ENCODE measurements at regions not wholly inside any gene's neighbourhood (a gene's known extent, or its start where the extent isn't known, plus 50 kb on each side); places are given as distances from the start of the nearest gene placed in this dataset.
"Not testable (repeated sequence)": the region's sequence is repeated elsewhere in the genome, so short reads cannot be mapped to it uniquely, and the experiment has no call there.

DNA sequence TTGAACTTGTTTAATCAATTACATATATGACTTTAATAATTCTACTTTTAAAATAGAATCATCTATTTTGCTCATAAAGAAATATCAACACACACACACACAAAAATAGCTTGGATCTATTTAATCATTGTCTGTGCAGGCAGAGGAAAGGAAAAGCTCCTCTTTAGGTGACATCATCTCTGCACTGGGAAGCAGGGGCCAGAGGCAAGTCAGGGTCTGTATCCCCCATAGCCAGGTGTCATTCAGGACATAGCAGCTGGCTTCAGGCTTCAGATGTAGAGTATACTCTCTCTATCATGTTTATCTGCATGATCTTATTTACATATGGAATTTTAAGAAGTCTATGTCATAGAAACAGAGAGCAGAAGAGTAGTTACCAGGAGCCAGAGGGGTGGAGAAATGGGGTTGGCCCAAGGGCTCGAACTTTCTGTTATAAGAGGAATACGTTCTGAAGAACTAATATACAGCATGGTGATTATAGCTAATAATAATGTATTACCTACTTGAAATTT is 110.4 kb upstream of the LDB2 start:
- TF ChIP-seq EP300 (IDR thresholded peaks at IDR 0.05) (no peak), POLR2AphosphoS5 (IDR thresholded peaks at IDR 0.05) (no peak), POLR2A (IDR thresholded peaks at IDR 0.05) (no peak)
- TF ChIP-seq, protein P1, sequence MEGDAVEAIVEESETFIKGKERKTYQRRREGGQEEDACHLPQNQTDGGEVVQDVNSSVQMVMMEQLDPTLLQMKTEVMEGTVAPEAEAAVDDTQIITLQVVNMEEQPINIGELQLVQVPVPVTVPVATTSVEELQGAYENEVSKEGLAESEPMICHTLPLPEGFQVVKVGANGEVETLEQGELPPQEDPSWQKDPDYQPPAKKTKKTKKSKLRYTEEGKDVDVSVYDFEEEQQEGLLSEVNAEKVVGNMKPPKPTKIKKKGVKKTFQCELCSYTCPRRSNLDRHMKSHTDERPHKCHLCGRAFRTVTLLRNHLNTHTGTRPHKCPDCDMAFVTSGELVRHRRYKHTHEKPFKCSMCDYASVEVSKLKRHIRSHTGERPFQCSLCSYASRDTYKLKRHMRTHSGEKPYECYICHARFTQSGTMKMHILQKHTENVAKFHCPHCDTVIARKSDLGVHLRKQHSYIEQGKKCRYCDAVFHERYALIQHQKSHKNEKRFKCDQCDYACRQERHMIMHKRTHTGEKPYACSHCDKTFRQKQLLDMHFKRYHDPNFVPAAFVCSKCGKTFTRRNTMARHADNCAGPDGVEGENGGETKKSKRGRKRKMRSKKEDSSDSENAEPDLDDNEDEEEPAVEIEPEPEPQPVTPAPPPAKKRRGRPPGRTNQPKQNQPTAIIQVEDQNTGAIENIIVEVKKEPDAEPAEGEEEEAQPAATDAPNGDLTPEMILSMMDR (IDR thresholded peaks at IDR 0.05) = no peak
- no peaks in the 10 kb centered on the region for H3K9me3 ChIP-seq
- intact Hi-C loops (cut with DNase I; ENCODE audit: low total_unique reads) = no loop called here
- H3K4me3 ChIP-seq = no peak overlapping the region
- no peak for DNase-seq
- no peak overlapping the region for H3K27ac ChIP-seq
- H3K27me3 ChIP-seq = no peaks in the 10 kb centered on the region
- H3K4me1 ChIP-seq = no peaks in the 10 kb centered on the region
- 81 to 90% (median 85%) methylated on average over 2 of the region's 2 CpGs for WGBS, 5 donors
- H3K36me3 ChIP-seq = no peaks in the 10 kb centered on the region

DNA sequence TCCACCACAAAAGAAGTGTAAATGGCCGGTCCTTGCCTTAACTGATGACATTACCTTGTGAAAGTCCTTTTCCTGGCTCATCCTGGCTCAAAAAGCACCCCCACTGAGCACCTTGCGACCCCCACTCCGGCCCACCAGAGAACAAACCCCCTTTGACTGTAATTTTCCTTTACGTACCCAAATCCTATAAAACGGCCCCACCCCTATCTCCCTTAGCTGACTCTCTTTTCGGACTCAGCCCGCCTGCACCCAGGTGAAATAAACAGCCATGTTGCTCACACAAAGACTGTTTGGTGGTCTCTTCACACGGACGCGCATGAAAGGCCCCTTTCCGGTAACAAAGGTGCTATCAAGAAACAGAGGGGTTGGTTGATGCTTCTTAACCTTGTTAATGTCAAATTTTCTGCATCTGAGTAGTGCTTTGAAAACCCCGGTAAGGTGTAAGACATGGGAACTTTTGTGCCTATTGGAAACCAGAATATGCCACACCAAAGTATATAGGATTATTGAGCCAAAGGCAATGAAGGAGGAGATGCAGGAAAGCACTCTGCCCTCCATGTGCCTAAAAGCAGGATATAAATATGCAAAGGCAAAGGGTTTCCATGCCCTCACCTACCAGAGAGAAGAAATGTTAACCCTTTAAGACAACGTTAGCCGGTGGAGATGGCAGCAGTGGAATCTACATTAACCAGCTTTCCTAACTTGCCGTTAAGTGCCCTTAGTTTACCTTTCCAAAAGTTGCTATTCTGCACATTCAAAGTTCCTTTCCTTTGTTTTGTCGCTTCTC is 105.4 kb upstream of the LDB2 start:
- H3K4me3 ChIP-seq; DNase-seq; H3K4me1 ChIP-seq; intact Hi-C loops (cut with DNase I; ENCODE audit: low total_unique reads); H3K36me3 ChIP-seq; H3K27me3 ChIP-seq; H3K9me3 ChIP-seq; H3K27ac ChIP-seq: not testable (repeated sequence)
- 73 to 82% (median 80%) methylated on average over 16 of the region's 16 CpGs for WGBS, 5 donors

DNA sequence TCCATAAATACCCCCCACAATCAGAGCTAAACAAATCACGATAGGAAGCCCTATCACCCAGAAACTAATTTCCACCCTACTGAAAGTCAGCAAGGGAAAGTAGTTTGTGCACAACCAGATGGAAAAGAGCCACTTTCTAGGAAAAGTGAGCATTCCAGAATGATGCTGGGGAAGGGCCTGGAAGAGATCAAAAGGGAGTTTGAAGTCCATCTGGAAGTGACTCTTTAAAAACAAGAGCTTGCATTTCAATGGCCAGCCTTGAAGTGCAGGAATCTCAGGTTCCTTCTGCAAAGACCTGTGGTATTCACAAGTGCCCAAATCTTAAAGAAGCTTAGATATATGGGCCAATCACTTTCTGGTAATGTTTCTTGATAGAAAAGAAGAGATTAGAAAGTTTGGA is 97.0 kb upstream of the LDB2 start:
- Histone ChIP-seq H3K9me3 (no peaks in the 10 kb centered on the region), H3K27ac (no peak overlapping the region), H3K4me1 (peaks cover 0 to 8% (median 0%) of the 10 kb centered on the region in 4 donors), H3K36me3 (no peaks in the 10 kb centered on the region), H3K4me3 (no peak overlapping the region), H3K27me3 (no peaks in the 10 kb centered on the region)
- TF ChIP-seq POLR2A (IDR thresholded peaks at IDR 0.05) (no peak), POLR2AphosphoS5 (IDR thresholded peaks at IDR 0.05) (no peak), EP300 (IDR thresholded peaks at IDR 0.05) (no peak)
- TF ChIP-seq, protein P1 (IDR thresholded peaks at IDR 0.05) = no peak
- peak in 1 of 2 donors; percentile 16 for DNase-seq
- intact Hi-C loops (cut with DNase I; ENCODE audit: low total_unique reads) = no loop called here
- 49 to 76% (median 54%) methylated on average over 1 of the region's 1 CpG for WGBS, 5 donors

DNA sequence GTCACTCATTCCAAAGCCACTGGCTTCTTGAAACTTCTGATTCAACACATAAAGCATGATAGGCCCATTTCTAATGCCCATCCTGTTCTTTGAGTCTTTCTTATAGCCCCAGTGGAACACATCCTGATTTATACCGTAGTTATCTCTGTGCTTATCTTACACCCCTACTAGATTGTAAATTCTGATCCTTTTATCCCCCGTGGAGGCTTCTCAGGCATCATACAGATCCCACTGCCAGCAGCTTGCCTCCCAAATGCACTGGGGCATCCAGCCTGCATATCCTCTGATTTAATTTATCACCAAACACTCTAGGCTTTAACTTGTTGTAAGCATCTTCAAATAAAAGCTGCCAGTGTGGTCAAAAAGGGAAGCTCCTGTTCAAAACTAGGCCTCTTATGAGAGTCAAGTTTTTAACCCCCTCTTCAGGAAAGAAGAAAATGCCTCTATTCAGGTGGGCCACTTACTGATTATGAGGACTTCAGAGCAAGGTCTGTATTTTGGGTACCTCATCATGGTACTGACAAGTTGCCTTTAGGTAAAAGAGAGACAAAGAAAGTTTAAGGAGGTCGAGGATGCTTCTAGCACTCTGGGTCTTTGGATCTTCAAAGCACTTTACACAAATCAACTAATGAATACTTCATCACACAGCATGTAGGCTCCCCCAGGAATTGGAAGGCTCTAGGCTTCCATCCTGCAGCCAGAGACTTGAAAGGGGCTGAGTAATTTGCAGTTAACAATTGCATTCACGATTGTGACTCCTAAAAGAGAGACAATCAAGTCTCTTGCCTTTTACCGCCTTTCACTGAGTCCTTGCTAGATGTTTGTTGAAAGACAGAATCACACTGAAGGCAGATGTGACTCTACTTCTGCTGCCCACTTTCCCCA is 95.8 kb upstream of the LDB2 start:
- Histone ChIP-seq H3K9me3 (no peaks in the 10 kb centered on the region), H3K27ac (no peak overlapping the region), H3K4me3 (no peak overlapping the region), H3K4me1 (peaks cover 0 to 8% (median 0%) of the 10 kb centered on the region in 4 donors), H3K27me3 (no peaks in the 10 kb centered on the region), H3K36me3 (no peaks in the 10 kb centered on the region)
- intact Hi-C loops (cut with DNase I; ENCODE audit: low total_unique reads) = no loop called here
- no peak for TF ChIP-seq POLR2A (IDR thresholded peaks at IDR 0.05)
- no peak for TF ChIP-seq POLR2AphosphoS5 (IDR thresholded peaks at IDR 0.05)
- TF ChIP-seq, protein P1 (IDR thresholded peaks at IDR 0.05) = no peak
- TF ChIP-seq EP300 (IDR thresholded peaks at IDR 0.05) = no peak
- WGBS, 5 donors = 60 to 80% (median 68%) methylated on average over 5 of the region's 5 CpGs
- no peak for DNase-seq

Measured in stomach (tissue), 8 donors.